ENCODE measurements at regions not wholly inside any gene's neighbourhood (a gene's known extent, or its start where the extent isn't known, plus 50 kb on each side); places are given as distances from the start of the nearest gene placed in this dataset.

GRCh38 chr7:89757910-89758309 is 396.4 kb upstream of the STEAP1 start:
- no peak for DNase-seq
- CTCF ChIA-PET: no interaction called here
- H3K27me3 Mint-ChIP-seq: no peaks in the 10 kb centered on the region
- no peak overlapping the region for H3K27ac ChIP-seq (ENCODE audit: low read depth, low read length)
- H3K27ac Mint-ChIP-seq: no peak overlapping the region
- H3K36me3 Mint-ChIP-seq: no peaks in the 10 kb centered on the region
- no peaks in the 10 kb centered on the region for H3K4me1 ChIP-seq (ENCODE audit: insufficient read depth, low read length)
- no peaks in the 10 kb centered on the region for H3K36me3 ChIP-seq (ENCODE audit: insufficient read depth, low read length)
- H3K9me3 Mint-ChIP-seq: peaks cover 0 to 3% (median 3%) of the 10 kb centered on the region in 5 donors
- H3K9me3 ChIP-seq (ENCODE audit: low read length): no peaks in the 10 kb centered on the region
- H3K4me3 ChIP-seq (ENCODE audit: low read length): no peak overlapping the region
- no peaks in the 10 kb centered on the region for H3K4me1 Mint-ChIP-seq
- H3K4me3 Mint-ChIP-seq: no peak overlapping the region
- POLR2A ChIA-PET: no interaction called here
- no peaks in the 10 kb centered on the region for H3K27me3 ChIP-seq (ENCODE audit: insufficient read depth, low read length, poor library complexity, severe bottlenecking)

GRCh38 chr7:89760690-89761089 is 393.6 kb upstream of the STEAP1 start:
- H3K9me3 ChIP-seq (ENCODE audit: low read length): no peaks in the 10 kb centered on the region

GRCh38 chr7:89761173-89761572 is 393.1 kb upstream of the STEAP1 start:
- Mint-ChIP-seq H3K36me3 (no peaks in the 10 kb centered on the region), H3K27ac (no peak overlapping the region), H3K9me3 (peaks cover 0 to 6% (median 3%) of the 10 kb centered on the region in 5 donors), H3K27me3 (no peaks in the 10 kb centered on the region), H3K4me1 (no peaks in the 10 kb centered on the region), H3K4me3 (no peak overlapping the region)
- no peaks in the 10 kb centered on the region for H3K4me1 ChIP-seq (ENCODE audit: insufficient read depth, low read length)
- H3K27ac ChIP-seq (ENCODE audit: low read depth, low read length): no peak overlapping the region
- POLR2A ChIA-PET: no interaction called here
- H3K4me3 ChIP-seq (ENCODE audit: low read length): no peak overlapping the region
- H3K36me3 ChIP-seq (ENCODE audit: insufficient read depth, low read length): no peaks in the 10 kb centered on the region
- DNase-seq: no peak
- CTCF ChIA-PET: no interaction called here
- H3K9me3 ChIP-seq (ENCODE audit: low read length): no peaks in the 10 kb centered on the region
- no peaks in the 10 kb centered on the region for H3K27me3 ChIP-seq (ENCODE audit: insufficient read depth, low read length, poor library complexity, severe bottlenecking)

More at GRCh38 chr7:89760690-89761089, 393.6 kb upstream of the STEAP1 start:
- no peaks in the 10 kb centered on the region for H3K27me3 Mint-ChIP-seq
- H3K27ac ChIP-seq (ENCODE audit: low read depth, low read length): no peak overlapping the region
- no peaks in the 10 kb centered on the region for H3K36me3 ChIP-seq (ENCODE audit: insufficient read depth, low read length)
- H3K9me3 Mint-ChIP-seq: peaks cover 0 to 6% (median 3%) of the 10 kb centered on the region in 5 donors
- no peaks in the 10 kb centered on the region for H3K36me3 Mint-ChIP-seq
- no peaks in the 10 kb centered on the region for H3K4me1 Mint-ChIP-seq
- POLR2A ChIA-PET: no interaction called here
- no peak overlapping the region for H3K4me3 Mint-ChIP-seq
- no peak overlapping the region for H3K4me3 ChIP-seq (ENCODE audit: low read length)
- no peak overlapping the region for H3K27ac Mint-ChIP-seq
- H3K27me3 ChIP-seq (ENCODE audit: insufficient read depth, low read length, poor library complexity, severe bottlenecking): no peaks in the 10 kb centered on the region
- no peak for DNase-seq
- CTCF ChIA-PET: no interaction called here
- H3K4me1 ChIP-seq (ENCODE audit: insufficient read depth, low read length): no peaks in the 10 kb centered on the region

- no peaks in the 10 kb centered on the region for H3K27me3 Mint-ChIP-seq
- H3K36me3 Mint-ChIP-seq: no peaks in the 10 kb centered on the region
- DNase-seq: no peak
- H3K27ac Mint-ChIP-seq: no peak overlapping the region
- no peak overlapping the region for H3K4me3 ChIP-seq (ENCODE audit: low read length)
- ChIA-PET CTCF (no interaction called here), POLR2A (no interaction called here)
- no peaks in the 10 kb centered on the region for H3K4me1 ChIP-seq (ENCODE audit: insufficient read depth, low read length)
- no peaks in the 10 kb centered on the region for H3K36me3 ChIP-seq (ENCODE audit: insufficient read depth, low read length)
- H3K4me3 Mint-ChIP-seq: no peak overlapping the region
- no peaks in the 10 kb centered on the region for H3K4me1 Mint-ChIP-seq
- peaks cover 0 to 7% (median 0%) of the 10 kb centered on the region in 5 donors for H3K9me3 Mint-ChIP-seq
- H3K9me3 ChIP-seq (ENCODE audit: low read length): no peaks in the 10 kb centered on the region
- H3K27me3 ChIP-seq (ENCODE audit: insufficient read depth, low read length, poor library complexity, severe bottlenecking): no peaks in the 10 kb centered on the region
- no peak overlapping the region for H3K27ac ChIP-seq (ENCODE audit: low read depth, low read length)
These were observed 384.1 kb upstream of the STEAP1 start for GRCh38 chr7:89770161-89770560.

GRCh38 chr7:89771003-89771636 is 383.1 kb upstream of the STEAP1 start:
- H3K36me3 ChIP-seq (ENCODE audit: insufficient read depth, low read length): no peaks in the 10 kb centered on the region
- POLR2A ChIA-PET: no interaction called here
- no peak overlapping the region for H3K4me3 Mint-ChIP-seq
- H3K36me3 Mint-ChIP-seq: no peaks in the 10 kb centered on the region
- H3K4me3 ChIP-seq (ENCODE audit: low read length): no peak overlapping the region
- no peak overlapping the region for H3K27ac Mint-ChIP-seq
- no peaks in the 10 kb centered on the region for H3K27me3 ChIP-seq (ENCODE audit: insufficient read depth, low read length, poor library complexity, severe bottlenecking)
- H3K27me3 Mint-ChIP-seq: no peaks in the 10 kb centered on the region
- no peak overlapping the region for H3K27ac ChIP-seq (ENCODE audit: low read depth, low read length)
- H3K9me3 Mint-ChIP-seq: peaks cover 0 to 10% (median 0%) of the 10 kb centered on the region in 5 donors
- no peaks in the 10 kb centered on the region for H3K4me1 ChIP-seq (ENCODE audit: insufficient read depth, low read length)
- CTCF ChIA-PET: no interaction called here
- no peaks in the 10 kb centered on the region for H3K9me3 ChIP-seq (ENCODE audit: low read length)
- no peaks in the 10 kb centered on the region for H3K4me1 Mint-ChIP-seq
- DNase-seq: no peak

GRCh38 chr7:89772276-89772675 is 382.0 kb upstream of the STEAP1 start:
- peaks cover 0 to 11% (median 0%) of the 10 kb centered on the region in 5 donors for H3K9me3 Mint-ChIP-seq
- H3K27ac ChIP-seq (ENCODE audit: low read depth, low read length): no peak overlapping the region
- ChIA-PET POLR2A (no interaction called here), CTCF (no interaction called here)
- H3K4me1 ChIP-seq (ENCODE audit: insufficient read depth, low read length): no peaks in the 10 kb centered on the region
- H3K4me1 Mint-ChIP-seq: no peaks in the 10 kb centered on the region
- H3K27ac Mint-ChIP-seq: no peak overlapping the region
- no peak for DNase-seq
- H3K4me3 Mint-ChIP-seq: no peak overlapping the region
- no peak overlapping the region for H3K4me3 ChIP-seq (ENCODE audit: low read length)
- no peaks in the 10 kb centered on the region for H3K36me3 ChIP-seq (ENCODE audit: insufficient read depth, low read length)
- no peaks in the 10 kb centered on the region for H3K27me3 Mint-ChIP-seq
- H3K36me3 Mint-ChIP-seq: no peaks in the 10 kb centered on the region
- H3K9me3 ChIP-seq (ENCODE audit: low read length): no peaks in the 10 kb centered on the region
- H3K27me3 ChIP-seq (ENCODE audit: insufficient read depth, low read length, poor library complexity, severe bottlenecking): no peaks in the 10 kb centered on the region

GRCh38 chr7:89773611-89774010 is 380.7 kb upstream of the STEAP1 start:
- Histone ChIP-seq H3K36me3 (ENCODE audit: insufficient read depth, low read length) (no peaks in the 10 kb centered on the region), H3K9me3 (ENCODE audit: low read length) (no peaks in the 10 kb centered on the region), H3K27me3 (ENCODE audit: insufficient read depth, low read length, poor library complexity, severe bottlenecking) (no peaks in the 10 kb centered on the region), H3K27ac (ENCODE audit: low read depth, low read length) (no peak overlapping the region), H3K4me1 (ENCODE audit: insufficient read depth, low read length) (no peaks in the 10 kb centered on the region), H3K4me3 (ENCODE audit: low read length) (no peak overlapping the region)
- POLR2A ChIA-PET: no interaction called here
- CTCF ChIA-PET: no interaction called here
- peaks cover 0 to 11% (median 0%) of the 10 kb centered on the region in 5 donors for H3K9me3 Mint-ChIP-seq
- H3K27me3 Mint-ChIP-seq: no peaks in the 10 kb centered on the region
- H3K36me3 Mint-ChIP-seq: no peaks in the 10 kb centered on the region
- no peak overlapping the region for H3K4me3 Mint-ChIP-seq
- no peak for DNase-seq
- no peak overlapping the region for H3K27ac Mint-ChIP-seq
- no peaks in the 10 kb centered on the region for H3K4me1 Mint-ChIP-seq

- no peaks in the 10 kb centered on the region for H3K36me3 Mint-ChIP-seq
- H3K4me3 Mint-ChIP-seq: no peak overlapping the region
- Histone ChIP-seq H3K4me3 (ENCODE audit: low read length) (no peak overlapping the region), H3K27ac (ENCODE audit: low read depth, low read length) (no peak overlapping the region), H3K4me1 (ENCODE audit: insufficient read depth, low read length) (no peaks in the 10 kb centered on the region), H3K36me3 (ENCODE audit: insufficient read depth, low read length) (no peaks in the 10 kb centered on the region), H3K9me3 (ENCODE audit: low read length) (no peaks in the 10 kb centered on the region), H3K27me3 (ENCODE audit: insufficient read depth, low read length, poor library complexity, severe bottlenecking) (no peaks in the 10 kb centered on the region)
- ChIA-PET POLR2A (no interaction called here), CTCF (no interaction called here)
- H3K27ac Mint-ChIP-seq: no peak overlapping the region
- H3K27me3 Mint-ChIP-seq: no peaks in the 10 kb centered on the region
- H3K9me3 Mint-ChIP-seq: peaks cover 0 to 11% (median 2%) of the 10 kb centered on the region in 5 donors
- DNase-seq: no peak
- H3K4me1 Mint-ChIP-seq: no peaks in the 10 kb centered on the region
These were observed 378.8 kb upstream of the STEAP1 start for GRCh38 chr7:89775459-89775858.

GRCh38 chr7:89776980-89777379 is 377.3 kb upstream of the STEAP1 start:
- ChIA-PET POLR2A (no interaction called here), CTCF (no interaction called here)
- Mint-ChIP-seq H3K4me3 (no peak overlapping the region), H3K9me3 (peaks cover 0 to 8% (median 4%) of the 10 kb centered on the region in 5 donors), H3K27ac (no peak overlapping the region), H3K4me1 (no peaks in the 10 kb centered on the region), H3K36me3 (no peaks in the 10 kb centered on the region), H3K27me3 (no peaks in the 10 kb centered on the region)
- Histone ChIP-seq H3K27me3 (ENCODE audit: insufficient read depth, low read length, poor library complexity, severe bottlenecking) (no peaks in the 10 kb centered on the region), H3K9me3 (ENCODE audit: low read length) (no peaks in the 10 kb centered on the region), H3K27ac (ENCODE audit: low read depth, low read length) (no peak overlapping the region), H3K4me1 (ENCODE audit: insufficient read depth, low read length) (no peaks in the 10 kb centered on the region), H3K4me3 (ENCODE audit: low read length) (no peak overlapping the region), H3K36me3 (ENCODE audit: insufficient read depth, low read length) (no peaks in the 10 kb centered on the region)
- DNase-seq: no peak
